Inflammatory macrophage (primary cell): ENCODE measurements at regions not wholly inside any gene's neighbourhood (a gene's known extent, or its start where the extent isn't known, plus 50 kb on each side); places are given as distances from the start of the nearest gene placed in this dataset.

Source experiments
- DNase-seq, 2 donors: peaks; one replicate each; pipeline ENCODE4 v3.0.0-alpha.2; 2020 to 2022

DNA sequence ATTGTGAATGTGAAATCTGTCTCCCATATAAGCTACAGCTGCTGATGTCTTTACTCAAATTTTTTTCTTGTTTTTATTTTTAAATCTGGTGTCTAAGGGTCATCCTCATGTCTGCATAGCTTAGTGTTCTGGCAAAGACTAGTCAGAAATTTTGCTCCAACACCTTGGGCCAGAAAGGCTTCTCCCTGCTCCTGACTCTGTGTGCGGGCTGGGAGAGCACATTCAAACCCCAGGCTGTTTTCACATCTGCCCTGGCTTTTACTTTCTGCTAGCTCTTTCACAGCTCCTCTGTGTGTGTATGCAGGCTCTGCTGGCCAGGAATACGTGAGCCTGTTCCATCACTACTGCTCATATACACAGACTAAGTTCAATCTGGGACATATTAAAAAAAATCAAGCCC is 102.9 kb upstream of the RIOK3 start:
- DNase-seq: no peak

DNA sequence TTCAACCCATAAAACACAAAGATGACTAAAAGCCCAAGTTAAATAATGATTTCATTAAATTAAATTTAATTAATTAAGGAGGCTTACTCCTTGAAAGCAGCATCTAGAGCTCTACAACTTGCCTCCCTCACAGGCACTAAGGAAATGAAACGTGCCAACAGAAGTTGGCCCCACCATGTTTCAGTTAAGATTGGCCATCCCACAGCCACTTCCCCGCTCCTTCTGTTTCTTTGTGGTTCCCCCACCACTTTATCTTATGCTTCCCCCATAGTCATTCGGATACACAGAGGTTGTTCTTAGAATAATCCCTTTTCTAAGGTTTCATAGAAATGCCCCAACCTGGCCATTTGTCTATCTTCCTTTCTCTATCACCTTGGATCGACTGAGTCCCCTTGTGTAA is 101.6 kb upstream of the RIOK3 start:
- DNase-seq: no peak

DNA sequence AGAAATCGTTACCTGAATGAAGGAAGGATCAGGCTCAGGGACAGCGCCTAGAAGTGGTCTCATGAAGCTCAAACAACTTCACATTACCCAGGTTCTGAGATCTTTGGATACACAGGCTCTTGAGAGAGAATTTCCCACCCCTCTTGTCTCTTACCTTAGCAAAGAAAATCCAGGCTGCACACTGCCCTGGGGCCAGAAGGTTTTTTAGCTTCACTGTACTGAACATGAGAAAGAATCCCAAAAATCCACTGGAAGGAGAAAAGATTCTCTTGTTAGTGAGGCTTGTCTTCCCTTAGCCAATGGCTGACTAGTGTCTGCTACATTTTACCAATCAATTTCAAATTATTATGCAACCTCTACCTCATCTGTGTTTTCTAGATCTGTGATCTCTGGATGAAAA is 101.0 kb upstream of the RIOK3 start:
- DNase-seq: no peak

DNA sequence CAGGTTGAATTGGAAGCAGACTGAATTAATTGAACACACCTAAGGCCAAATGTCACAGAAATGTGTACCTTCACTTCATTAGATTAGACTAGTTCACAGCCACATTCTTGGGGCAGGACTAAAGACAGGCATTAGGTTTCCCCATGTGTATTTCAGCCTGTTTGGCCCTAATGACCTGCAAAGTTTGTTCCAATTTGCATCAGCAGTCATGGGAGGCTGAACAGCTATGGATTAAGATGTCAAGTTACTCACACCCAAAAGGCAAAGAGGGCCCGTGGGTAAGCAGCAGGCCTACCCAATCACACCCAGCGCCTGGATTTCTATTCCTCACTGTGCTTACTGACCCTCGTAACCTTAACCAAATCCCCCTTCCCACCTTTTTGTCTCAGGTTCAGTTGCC is 99.6 kb upstream of the RIOK3 start:
- no peak for DNase-seq

DNA sequence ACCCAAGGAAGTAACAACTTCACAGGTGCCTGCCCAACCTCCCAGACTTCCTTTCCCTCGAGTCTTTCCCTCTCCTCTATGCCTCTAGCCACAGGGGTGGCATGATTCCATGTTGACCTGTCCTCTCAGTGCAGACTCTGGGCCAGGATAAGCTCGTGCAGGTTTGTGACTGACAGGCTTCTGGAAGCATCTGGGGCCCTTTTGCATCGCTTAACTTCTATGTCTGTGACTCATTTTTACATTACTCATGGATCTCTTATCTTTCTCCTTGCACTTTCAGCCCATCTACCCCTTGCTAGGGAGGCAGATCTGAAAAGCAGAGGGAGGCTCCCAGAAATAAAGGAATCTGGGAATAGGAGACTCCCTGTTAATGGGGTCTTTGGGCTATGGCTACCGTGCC is 98.5 kb upstream of the RIOK3 start:
- DNase-seq: no peak

DNA sequence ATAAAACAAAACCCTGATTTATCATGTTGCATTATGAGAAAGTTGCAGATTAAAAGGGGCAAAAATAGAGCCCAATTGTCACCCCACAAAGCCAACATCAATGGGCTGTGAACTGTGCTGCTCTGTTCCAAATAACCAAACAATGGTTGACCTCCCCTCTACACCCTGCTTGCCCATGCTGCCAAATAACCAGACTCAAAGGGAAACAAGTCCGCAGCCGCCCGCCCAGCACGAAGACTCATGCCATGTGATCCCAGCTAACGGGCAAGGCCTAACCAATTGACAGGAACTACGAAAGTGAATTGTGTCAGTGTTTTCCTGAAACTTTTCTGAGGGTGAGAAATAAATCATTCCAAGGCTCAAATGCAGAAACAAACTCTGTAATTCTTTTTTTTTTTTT is 97.9 kb upstream of the RIOK3 start:
- no peak for DNase-seq

DNA sequence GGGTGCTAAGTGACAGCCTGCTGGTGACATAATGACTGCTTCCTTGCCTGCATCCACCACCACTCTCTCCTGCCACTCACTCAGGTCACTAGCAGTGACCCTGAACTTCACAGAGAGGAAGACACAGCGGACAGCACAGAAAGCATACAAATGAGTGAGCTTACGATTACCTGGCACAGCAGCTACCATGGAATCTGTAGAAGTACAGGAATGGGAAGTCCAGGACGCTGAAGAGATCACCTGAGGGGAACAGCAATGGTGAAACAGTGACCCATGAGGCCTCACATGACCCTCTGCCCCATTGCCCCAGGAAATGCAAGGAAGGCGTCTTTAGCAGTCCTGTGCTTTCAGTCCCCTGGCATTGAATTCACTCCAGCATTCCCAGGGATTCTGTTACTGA is 96.7 kb upstream of the RIOK3 start:
- no peak for DNase-seq

DNA sequence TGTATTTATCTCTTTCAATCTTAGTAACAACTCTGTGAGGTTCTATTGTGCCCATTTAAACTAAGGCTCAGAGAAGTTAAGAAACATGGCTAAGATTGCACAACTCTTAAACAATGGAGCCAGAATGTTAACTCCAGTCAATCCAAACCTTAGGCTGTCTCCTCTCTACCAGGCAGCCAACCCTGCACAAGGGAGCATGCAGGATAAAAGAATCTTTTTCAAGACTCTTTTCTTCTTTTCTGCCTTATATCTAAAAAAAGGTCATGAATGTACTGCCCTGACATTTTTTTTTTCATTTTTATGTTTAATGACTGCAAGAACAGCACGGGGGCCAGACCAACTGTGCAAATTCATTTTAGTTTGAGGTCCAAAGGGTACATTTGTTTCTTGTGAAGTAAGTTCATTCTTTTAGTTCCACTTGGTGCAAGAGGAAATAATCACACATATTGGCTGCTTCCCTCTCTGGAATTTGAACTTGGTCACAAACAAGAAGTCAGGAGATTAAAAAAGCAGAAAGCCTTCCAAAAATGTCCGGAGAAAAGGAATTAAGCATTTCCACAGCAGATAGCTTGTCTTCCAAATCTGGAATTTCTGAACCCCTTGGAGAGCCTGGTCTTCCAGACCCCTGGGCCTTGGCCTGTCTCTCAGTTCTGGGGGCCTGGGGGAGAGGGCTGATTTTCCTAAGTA is 96.0 kb upstream of the RIOK3 start:
- DNase-seq: no peak

DNA sequence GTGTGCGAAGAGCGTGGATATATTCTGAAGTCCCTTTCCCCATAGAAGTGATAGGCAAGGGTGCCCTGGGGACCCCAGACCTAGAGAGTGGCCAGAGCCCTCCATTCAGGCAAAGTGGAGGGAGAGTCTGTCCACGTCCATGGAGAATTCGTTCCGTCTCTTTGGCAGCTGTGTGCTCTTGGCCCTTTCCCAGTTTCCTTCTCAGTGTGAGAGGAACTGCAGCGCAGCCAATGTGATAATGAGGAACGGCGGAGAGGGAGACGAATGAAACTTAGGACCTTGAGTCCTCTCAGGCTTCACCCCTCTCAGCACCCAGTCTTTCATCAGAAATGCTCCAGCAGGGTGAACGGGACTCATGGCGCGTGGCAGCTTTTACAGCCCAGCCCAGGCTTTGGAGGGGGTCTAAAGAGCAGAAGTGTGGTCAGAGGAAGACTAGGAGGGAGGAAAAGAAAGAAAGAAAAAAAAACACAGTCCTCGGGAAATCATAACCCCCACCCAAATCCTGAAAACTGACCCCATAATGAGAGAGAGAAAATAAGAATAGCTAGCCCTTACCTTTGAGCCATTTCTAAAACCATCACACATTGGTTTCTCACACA is 95.0 kb upstream of the RIOK3 start:
- peak in 1 of 2 donors; percentile 7 for DNase-seq

DNA sequence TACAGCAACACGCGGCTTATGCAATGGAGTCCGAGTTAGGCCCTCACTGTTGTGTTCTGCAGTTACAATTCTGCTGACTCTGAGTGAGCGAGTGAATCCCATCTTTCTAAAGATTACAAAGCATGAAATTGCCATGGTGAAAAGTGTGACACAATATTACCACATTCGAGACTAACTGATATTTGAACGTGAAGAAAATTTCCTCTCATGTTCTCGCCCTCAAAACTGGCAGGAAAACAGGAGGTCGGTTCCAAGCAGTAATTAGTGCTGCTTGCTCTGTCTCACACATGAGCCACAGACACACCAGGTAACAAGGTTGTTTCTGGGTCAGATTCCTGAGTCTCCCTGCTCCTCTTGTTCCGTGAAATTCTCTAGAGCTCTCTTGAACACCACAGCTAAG is 93.7 kb upstream of the RIOK3 start:
- no peak for DNase-seq

DNA sequence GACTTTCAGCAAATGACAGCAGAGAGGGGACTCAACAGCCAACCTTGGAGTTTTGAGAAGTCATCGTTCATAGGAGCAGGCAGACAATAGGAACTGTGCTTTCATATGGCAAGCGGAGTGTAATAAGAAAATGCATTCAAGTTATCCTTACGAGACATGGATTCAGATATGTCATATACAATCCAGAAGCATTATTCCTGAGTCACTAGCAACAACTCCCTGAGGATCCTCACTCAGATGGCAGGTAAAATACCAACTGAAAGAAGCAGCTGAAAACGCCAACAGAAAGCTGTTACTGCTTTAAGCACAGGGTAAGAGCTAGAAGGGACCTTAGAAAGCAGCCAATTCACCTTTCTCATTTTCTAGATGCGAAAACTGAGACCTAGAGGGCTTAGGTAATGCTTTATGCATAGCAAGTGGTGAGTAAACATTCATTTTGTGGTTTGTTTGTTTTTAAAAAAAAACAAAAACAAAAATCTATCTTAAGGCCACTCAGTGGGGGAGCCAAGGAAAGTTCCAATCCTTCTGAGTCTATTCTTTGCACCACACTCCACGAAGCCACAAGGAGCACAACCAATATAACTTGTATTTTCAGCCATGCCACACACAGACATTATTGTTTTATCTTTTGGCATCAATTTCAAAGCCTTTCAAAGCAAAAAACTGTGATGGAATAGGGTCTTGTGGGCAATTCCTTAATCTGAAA is 89.1 kb upstream of the RIOK3 start:
- no peak for DNase-seq

DNA sequence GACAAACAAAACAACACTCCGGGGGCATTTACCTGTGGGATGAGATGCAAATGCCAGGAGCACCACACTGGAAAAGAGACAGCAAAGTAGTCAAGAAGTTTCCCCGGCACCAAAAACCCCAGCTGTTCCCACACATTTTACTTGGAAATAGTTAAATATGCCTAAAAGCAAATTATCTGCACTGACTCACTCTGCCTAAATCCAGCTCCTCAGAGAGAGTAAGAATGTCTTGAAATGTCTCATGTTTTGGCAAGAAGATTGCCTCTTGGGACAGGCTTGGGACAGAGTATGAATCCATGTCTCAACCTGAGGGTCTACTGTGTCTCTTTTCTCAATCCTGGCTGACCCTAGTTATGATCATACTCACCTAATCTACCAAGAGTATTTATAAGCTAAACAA is 87.5 kb upstream of the RIOK3 start:
- DNase-seq: no peak

DNA sequence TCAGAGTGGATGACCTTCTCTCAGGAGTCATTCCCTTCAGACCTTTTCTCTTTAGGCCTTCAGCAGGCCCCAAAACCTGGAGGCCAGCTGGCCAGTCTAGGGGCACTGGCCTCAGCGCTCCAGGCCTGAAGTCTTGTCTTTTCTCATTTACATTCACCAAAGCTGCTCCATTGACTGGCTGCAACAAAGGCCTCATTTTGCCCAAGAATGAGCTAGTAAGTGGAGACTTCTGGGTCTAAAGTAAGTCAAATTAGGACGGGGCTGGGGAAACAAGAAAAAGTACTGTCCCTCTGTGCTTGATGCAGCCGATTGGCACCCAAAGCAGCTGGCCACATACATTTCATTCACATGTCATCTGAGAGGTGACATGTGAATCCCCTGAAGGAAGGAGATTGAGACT is 83.8 kb upstream of the RIOK3 start:
- DNase-seq: no peak

DNA sequence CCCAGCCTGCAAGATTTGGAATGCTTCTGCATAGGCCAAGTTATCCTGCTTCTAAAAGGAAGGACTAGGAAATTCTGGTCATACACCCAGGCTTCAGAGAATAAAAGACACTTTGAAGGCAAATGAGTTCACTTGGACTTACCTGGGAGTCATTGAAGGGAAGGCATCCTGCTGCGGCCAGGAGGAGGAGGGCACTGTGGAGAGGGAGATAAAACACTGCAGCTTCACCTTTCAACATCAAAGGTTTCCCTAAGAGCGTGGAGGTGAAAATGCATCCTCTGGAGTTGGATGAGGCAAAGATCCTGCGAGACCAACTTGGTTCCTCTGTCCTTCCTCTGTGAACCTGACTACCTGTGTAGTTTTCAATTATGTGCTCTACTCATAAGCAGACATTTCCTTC is 79.5 kb upstream of the RIOK3 start:
- no peak for DNase-seq

DNA sequence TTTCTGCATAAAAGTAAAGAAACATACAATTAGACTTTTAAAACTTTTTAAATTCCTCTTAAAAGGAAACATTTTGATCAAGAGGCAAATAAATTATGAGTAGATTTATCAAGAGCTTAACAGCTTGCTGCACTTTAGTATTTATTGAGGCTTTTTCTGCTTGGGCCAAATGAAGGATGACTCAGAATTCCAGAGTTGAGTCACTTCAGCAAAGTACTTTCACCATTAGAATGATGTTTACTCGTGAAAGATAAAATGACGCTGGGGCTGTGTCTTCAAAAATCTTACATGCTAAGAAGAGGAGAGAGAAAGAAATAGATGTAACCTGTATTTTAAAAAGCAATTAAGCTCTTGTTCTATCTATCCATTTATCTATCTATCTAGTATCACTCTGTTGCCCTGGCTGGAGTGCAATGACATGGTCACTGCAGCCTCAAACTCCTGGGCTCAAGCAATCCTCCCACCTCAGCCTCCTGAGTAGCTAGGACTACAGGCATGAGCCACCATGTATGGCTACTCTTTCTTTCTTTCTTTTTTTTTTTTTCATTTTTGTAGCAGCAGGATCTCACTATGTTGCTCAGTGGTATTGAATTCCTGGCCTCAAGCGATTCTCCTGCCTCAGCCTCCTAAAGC is 75.3 kb upstream of the RIOK3 start:
- no peak for DNase-seq

DNA sequence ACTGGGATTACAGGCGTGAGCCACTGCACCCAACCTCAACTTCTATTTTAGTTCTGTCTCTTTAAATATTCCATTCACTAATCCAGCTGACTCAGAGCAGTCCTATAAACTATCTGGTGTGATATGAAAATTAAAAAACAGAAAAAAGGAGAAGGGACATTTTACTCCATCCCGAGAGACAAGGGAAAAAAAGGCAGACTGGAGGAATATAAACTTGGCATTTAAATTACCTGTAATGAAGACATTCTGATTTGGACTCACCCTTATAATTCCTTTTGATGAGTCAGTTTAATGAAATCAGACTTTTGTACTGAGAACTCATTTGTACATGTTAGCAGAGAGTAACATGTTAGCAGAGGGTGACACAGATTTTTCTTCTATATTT is 74.8 kb upstream of the RIOK3 start:
- DNase-seq: no peak

DNA sequence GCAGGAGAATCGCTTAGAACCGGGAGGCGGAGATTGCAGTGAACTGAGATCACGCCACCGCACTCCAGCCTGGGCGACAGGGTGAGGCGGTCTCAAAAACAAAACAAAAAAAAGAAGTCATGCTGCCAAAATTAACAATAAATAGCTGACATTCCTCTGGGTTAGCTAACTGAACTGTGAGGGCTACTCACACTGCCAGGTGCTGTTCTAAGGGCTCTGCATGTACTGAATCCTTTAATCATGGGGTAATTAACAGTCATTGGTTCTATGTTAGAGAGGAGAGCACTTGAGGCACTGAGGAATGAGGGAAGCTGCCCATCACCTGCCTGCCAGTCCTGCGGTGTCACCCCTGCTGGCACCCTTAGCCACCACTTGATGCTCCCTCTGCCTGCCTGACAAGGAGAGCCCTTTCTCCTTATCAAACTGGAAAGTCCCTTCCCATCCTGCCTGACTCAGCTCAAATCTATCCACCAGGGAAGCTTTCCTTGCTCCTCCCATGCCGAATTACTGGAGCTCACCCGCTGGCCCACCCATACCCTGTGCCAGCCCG is 73.0 kb upstream of the RIOK3 start:
- DNase-seq: no peak

DNA sequence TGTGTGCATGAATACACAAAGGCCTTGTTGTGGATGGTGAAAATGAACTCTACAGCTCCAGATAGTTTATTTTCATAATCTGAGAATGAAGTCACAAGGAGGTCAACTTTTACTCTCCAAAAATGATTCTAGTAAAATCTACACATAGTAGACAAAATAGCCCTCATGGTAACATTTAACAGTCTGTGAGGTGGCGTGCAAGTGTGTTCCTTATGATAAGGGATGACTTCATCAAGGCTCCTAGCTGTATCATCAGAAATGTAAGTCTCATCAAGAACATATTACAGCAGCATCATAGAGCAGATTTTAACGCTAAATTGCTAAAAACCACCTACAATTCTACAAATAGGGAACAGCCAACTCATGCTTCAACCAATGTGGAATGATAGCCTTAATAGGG is 72.3 kb upstream of the RIOK3 start:
- DNase-seq: no peak

DNA sequence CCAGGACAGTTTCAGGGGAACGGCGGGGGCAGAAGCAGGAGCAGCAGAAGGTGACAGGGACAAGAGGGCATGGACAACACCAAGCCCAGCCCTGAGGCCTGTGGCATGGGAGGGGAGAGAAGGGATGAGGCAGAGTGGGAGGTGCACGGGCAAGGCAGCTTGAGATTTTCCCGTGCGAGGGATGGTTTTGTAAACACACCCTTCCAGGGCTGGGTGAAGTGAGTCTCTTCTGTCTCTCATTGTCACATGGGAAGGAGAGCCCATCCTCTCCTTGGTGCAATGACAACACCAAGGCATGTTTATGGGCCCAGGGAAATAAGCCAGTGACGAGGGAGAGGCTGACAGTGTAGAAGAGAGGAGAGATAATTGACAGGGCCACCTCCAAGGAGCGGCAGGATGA is 69.6 kb upstream of the RIOK3 start:
- no peak for DNase-seq

DNA sequence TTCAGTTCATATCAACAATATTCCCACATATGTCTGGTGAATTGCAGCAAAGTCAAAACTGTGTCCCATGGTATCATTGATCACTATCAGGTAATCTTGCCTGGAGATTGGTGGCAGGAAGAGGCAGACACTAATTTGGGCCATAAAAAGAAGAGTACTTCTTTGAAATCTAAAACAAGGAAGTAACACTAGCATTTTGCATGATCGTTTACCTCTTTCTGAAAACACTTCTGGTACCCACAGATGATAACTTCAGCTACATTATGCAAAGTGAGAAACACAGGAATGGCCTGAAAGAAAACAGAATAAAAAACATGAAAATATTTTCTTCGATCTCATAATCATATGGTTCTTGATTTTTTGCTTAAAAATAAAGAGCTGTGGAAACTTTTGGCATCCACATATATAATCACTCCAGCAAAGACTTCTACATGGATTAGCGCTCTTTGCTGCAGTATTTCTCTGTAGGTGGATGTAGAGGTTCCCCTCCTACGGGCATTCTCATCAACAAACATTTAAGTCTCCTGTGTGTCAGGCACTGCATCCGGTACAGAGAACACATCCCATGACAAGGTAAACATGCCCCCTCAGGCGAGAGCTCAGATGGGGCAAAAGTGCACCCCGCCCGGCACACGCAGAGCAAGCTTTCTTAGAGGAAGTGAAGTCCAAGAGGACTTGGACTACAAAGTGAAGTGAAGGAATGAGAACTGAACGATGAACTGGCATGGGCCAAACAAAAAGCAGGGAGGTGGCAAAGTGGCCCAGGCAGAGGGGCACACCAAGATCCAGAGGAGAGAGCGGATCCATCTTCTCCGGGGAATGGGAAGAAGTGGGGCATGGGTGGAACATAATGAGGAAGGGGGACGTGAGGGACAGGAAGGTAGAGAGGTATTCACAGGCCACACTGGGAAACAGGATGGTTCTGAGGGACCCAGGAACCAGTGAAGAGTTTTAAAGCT is 68.0 kb upstream of the RIOK3 start:
- no peak for DNase-seq

DNA sequence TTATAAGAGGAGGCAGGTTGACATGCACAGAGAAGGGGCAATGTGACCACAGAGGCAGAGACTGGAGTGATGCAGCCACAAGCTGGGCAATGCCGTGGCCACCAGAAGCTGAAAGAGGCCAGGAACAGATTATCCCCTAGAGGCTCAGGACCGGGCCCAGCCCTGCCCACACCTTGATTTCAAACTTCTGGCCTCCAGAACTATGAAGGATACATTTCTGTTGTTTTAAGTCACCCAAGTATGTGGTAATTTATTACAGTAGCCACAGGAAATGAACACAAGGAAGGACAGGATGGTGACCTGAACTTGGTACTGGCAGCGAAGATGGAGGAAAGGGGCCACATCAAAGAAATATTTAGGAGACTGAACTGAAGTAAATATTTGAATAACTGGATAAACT is 66.8 kb upstream of the RIOK3 start:
- DNase-seq: no peak

DNA sequence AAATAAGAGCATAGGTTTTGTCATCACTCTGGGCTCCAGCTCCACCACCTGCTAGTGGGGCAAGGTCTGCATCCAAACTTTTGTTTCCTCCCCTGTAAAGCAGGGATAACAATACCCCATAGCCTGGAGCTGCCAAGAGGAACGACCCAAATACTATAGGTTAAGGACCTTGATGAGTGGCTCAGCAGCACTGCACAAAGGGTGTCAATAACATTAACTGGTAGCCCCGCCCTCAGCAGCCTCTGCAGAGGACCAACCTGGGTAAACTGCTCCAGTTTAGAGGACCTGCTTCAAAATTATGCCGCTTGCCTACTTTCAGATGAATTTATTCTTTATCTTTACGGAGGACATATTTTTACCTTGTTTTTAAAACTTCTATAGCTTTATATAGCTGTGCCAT is 65.8 kb upstream of the RIOK3 start:
- no peak for DNase-seq
